OCI-LY7 (cell line): ENCODE measurements at regions not wholly inside any gene's neighbourhood (a gene's known extent, or its start where the extent isn't known, plus 50 kb on each side); places are given as distances from the start of the nearest gene placed in this dataset.
"Not testable (repeated sequence)": the region's sequence is repeated elsewhere in the genome, so short reads cannot be mapped to it uniquely, and the experiment has no call there.

Experiments
- BruUV-seq: library from RNA; stranded (reverse); fragments of 400-500 nt; replicated peaks from 2 replicates; lab custom pipeline; 2021; lab: Mats Ljungman, UMichigan
- CTCF ChIA-PET: fragments of 300-600 bp; sonication (Branson Sonifier 250); formaldehyde crosslinking; loops from one replicate; lab custom pipeline; 2022; ENCODE audit warnings: antibody characterized with exemption; ENCODE audit not compliant: unreplicated experiment; lab: Charles Lee
- POLR2A ChIA-PET: fragments of 300-600 bp; sonication (Branson Sonifier 250); formaldehyde crosslinking; loops from one replicate; lab custom pipeline; 2022; ENCODE audit warnings: antibody characterized with exemption; lab: Charles Lee
- DNase-seq: peaks from one replicate; pipeline ENCODE4 v3.0.0-alpha.2; 2015; ENCODE audit warnings: low spot score
- H2AFZ ChIP-seq: fragments of 200-600 bp; sonication (generic), shearing (Covaris generic); 2 replicates; pipeline ENCODE4 v1.6.1; 2014; ENCODE audit warnings: mild to moderate bottlenecking, antibody characterized with exemption, low read length, moderate library complexity
- H3K27ac ChIP-seq: fragments of 200-600 bp; sonication (generic); 2 replicates; pipeline ENCODE4 v1.5.1; 2014; ENCODE audit warnings: mixed run types, low read depth, mild to moderate bottlenecking, moderate library complexity, low read length, inconsistent platforms; ENCODE audit not compliant: poor library complexity, severe bottlenecking
- H3K36me3 ChIP-seq: fragments of 200-600 bp; sonication (generic); 2 replicates; pipeline ENCODE4 v1.6.1; 2014; ENCODE audit warnings: mild to moderate bottlenecking, antibody characterized with exemption, low read length, moderate library complexity, mixed read lengths; ENCODE audit not compliant: insufficient read depth
- H3K4me1 ChIP-seq: fragments of 200-600 bp; sonication (generic); 2 replicates; pipeline ENCODE4 v1.5.1; 2014; ENCODE audit warnings: mild to moderate bottlenecking, low read length; ENCODE audit not compliant: insufficient read depth, poor library complexity, severe bottlenecking
- H3K4me2 ChIP-seq: fragments of 200-600 bp; sonication (generic); 2 replicates; pipeline ENCODE4 v1.6.1; 2014; ENCODE audit warnings: mild to moderate bottlenecking, low read length
- H3K4me3 ChIP-seq: fragments of 200-600 bp; sonication (generic); 2 replicates; pipeline ENCODE4 v1.5.1; 2014; ENCODE audit warnings: mild to moderate bottlenecking, low read depth, low read length; ENCODE audit not compliant: poor library complexity, severe bottlenecking
- H3K79me2 ChIP-seq: fragments of 200-600 bp; sonication (generic); 2 replicates; pipeline ENCODE4 v1.6.1; 2016; ENCODE audit warnings: low read depth, mild to moderate bottlenecking, low read length, moderate library complexity, mixed read lengths; ENCODE audit not compliant: insufficient read depth
- H3K9me2 ChIP-seq: fragments of 200-600 bp; sonication (generic); 2 replicates; pipeline ENCODE4 v1.6.1; 2016; ENCODE audit warnings: mild to moderate bottlenecking, low read length, mixed read lengths; ENCODE audit not compliant: insufficient read depth
- H3K9me3 ChIP-seq: fragments of 200-600 bp; sonication (generic); 2 replicates; pipeline ENCODE4 v1.6.1; 2014; ENCODE audit warnings: mild to moderate bottlenecking, mixed run types, low read length, mixed read lengths
- H4K20me1 ChIP-seq: fragments of 200-600 bp; sonication (generic); 2 replicates; pipeline ENCODE4 v1.6.1; 2014; ENCODE audit warnings: mild to moderate bottlenecking, antibody characterized with exemption, low read length, moderate library complexity, mixed read lengths; ENCODE audit not compliant: insufficient read depth
- CTCF ChIP-seq: fragments of 200-600 bp; sonication (generic); conservative IDR thresholded peaks from 2 replicates; pipeline ENCODE4 v1.5.1; 2014; ENCODE audit warnings: mild to moderate bottlenecking, antibody characterized with exemption, low read length, moderate library complexity, mixed read lengths
- EZH2phosphoT487 ChIP-seq: fragments of 200-600 bp; sonication (generic); IDR thresholded peaks from 2 replicates; pipeline ENCODE4 v1.6.1; 2018; ENCODE audit warnings: low read depth, borderline replicate concordance, mild to moderate bottlenecking, mixed run types, antibody characterized with exemption, low read length, moderate library complexity, mixed read lengths
- intact Hi-C: fragments of 100-400 bp; cut with micrococcal nuclease; formaldehyde crosslinking; loops from one replicate; pipeline ENCODE4 v1.10.0; 2022; ENCODE audit not compliant: unreplicated experiment

DNA sequence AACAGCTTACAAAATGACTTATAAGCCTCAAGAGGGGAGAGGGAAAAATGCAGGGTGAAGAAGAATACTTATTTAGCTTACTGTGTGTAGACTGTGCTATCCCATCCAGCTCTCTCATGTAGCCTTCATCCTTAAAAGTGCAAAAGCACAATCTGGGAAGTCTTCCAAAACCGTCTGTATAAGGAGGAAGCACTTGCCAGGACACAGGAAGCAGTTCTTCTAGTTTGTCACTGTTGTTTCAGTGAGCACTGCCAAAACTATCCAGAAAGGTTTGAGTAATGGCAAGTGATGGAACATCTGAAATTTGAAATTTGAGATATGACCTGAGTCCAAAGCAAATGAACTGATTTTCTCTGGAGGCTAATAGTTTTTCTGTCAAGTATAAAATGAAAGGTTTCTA lies 140.8 kb upstream of the ISL1 start:
- Histone ChIP-seq H3K4me1 (no peaks in the 10 kb centered on the region), H3K79me2 (no peaks in the 10 kb centered on the region), H3K27ac (no peak overlapping the region), H3K4me3 (no peak overlapping the region), H3K4me2 (no peak overlapping the region), H4K20me1 (no peaks in the 10 kb centered on the region), H3K9me2 (no peaks in the 10 kb centered on the region), H3K9me3 (no peaks in the 10 kb centered on the region), H3K36me3 (no peaks in the 10 kb centered on the region), H2AFZ (no peak overlapping the region)
- TF ChIP-seq EZH2phosphoT487 (no peak), CTCF (no peak)
- intact Hi-C loops = no loop called here
- no TSS peak for BruUV-seq
- POLR2A ChIA-PET = interaction anchor here (0.6 to 0.7 kb wide), 2 partner anchors 169 to 185 kb away, joined by 3 read pairs; no protein-coding TSS in a partner anchor
- DNase-seq = no peak
- CTCF ChIA-PET = no interaction called here

DNA sequence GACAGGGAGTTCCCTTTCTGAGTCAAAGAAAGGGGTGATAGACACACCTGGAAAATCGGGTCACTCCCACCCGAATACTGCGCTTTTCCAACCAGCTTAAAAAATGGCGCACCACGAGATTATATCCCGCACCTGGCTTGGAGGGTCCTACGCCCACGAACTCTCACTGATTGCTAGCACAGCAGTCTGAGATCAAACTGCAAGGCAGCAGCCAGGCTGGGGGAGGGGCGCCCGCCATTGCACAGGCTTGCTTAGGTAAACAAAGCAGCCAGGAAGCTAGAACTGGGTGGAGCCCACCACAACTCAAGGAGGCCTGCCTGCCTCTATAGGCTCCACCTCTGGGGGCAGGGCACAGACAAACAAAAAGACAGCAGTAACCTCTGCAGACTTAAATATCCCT lies 132.3 kb upstream of the ISL1 start:
- H3K27ac ChIP-seq, intact Hi-C loops, BruUV-seq, H3K9me3 ChIP-seq, POLR2A ChIA-PET, H3K4me3 ChIP-seq, H3K36me3 ChIP-seq, H2AFZ ChIP-seq, H3K4me1 ChIP-seq, H3K9me2 ChIP-seq, H3K79me2 ChIP-seq, CTCF ChIA-PET, DNase-seq, H3K4me2 ChIP-seq, H4K20me1 ChIP-seq: not testable (repeated sequence)

DNA sequence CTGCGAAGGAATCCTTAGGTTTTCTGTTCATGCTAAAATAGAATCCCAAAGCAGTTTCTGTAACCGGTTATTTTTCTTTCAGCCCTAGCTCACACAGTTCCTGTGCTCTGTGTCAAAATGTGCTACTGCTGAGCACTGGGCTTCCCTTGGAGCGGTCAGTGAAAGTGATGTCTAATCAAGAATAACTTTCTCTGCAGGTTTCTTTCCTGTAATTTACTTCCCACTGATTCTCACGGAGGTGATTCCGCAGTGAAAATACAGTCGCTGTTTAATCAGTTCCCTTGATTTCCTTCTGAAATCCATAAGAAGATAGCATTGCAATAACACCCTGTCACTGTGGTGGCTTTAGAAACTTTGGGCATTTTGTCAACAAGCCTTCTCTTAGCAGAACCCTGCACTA lies 112.0 kb upstream of the ISL1 start:
- H3K27ac ChIP-seq = no peak overlapping the region
- ChIA-PET CTCF (no interaction called here), POLR2A (no interaction called here)
- H2AFZ ChIP-seq = no peak overlapping the region
- no peaks in the 10 kb centered on the region for H3K9me2 ChIP-seq
- H3K4me2 ChIP-seq = no peak overlapping the region
- BruUV-seq = no TSS peak
- H4K20me1 ChIP-seq = no peaks in the 10 kb centered on the region
- no peaks in the 10 kb centered on the region for H3K79me2 ChIP-seq
- no peak overlapping the region for H3K4me3 ChIP-seq
- no peak for DNase-seq
- intact Hi-C loops = no loop called here
- H3K9me3 ChIP-seq = no peaks in the 10 kb centered on the region
- no peaks in the 10 kb centered on the region for H3K36me3 ChIP-seq
- no peaks in the 10 kb centered on the region for H3K4me1 ChIP-seq
- TF ChIP-seq EZH2phosphoT487 = no peak
- TF ChIP-seq CTCF = no peak
